Lower leg skin (tissue), 4 donors: ENCODE measurements at regions not wholly inside any gene's neighbourhood (a gene's known extent, or its start where the extent isn't known, plus 50 kb on each side); places are given as distances from the start of the nearest gene placed in this dataset.

ENCODE experiments used
- DNase-seq, 2 donors: peaks; one replicate each; pipeline ENCODE4 v3.0.0-alpha.2; 2019; ENCODE audit warnings: low spot score in 2 of 2
- H3K4me3 ChIP-seq: fragments of 200-600 bp; sonication (generic); 2 replicates; pipeline ENCODE4 v1.5.1; 2017; ENCODE audit warnings: mild to moderate bottlenecking, low read depth; ENCODE audit not compliant: poor library complexity, severe bottlenecking
- POLR2A ChIP-seq, 2 donors: fragments of 450-650 bp; IDR thresholded peaks; one replicate each; pipeline ENCODE4 v1.6.1; 2016 to 2017; ENCODE audit warnings: antibody characterized with exemption in 2 of 2, mild to moderate bottlenecking in 1 of 2, moderate library complexity in 1 of 2
- WGBS, 2 donors: methylation state at CpG; one replicate each; pipeline ENCODE4 v1.1.5; 2018; 5-methylcytosine and 5-hydroxymethylcytosine counted together
- intact Hi-C: fragments of 100-400 bp; cut with DNase I; formaldehyde crosslinking; loops from one replicate; pipeline ENCODE4 v1.15.0; 2023; ENCODE audit warnings: low total_unique reads
- TF ChIP-seq, protein P1 (sequence below), 3 donors: fragments of 450-650 bp; IDR thresholded peaks; one replicate each; pipeline ENCODE4 v1.5.1; 2016; ENCODE audit warnings: antibody characterized with exemption in 3 of 3, mild to moderate bottlenecking in 3 of 3, moderate library complexity in 2 of 3

DNA sequence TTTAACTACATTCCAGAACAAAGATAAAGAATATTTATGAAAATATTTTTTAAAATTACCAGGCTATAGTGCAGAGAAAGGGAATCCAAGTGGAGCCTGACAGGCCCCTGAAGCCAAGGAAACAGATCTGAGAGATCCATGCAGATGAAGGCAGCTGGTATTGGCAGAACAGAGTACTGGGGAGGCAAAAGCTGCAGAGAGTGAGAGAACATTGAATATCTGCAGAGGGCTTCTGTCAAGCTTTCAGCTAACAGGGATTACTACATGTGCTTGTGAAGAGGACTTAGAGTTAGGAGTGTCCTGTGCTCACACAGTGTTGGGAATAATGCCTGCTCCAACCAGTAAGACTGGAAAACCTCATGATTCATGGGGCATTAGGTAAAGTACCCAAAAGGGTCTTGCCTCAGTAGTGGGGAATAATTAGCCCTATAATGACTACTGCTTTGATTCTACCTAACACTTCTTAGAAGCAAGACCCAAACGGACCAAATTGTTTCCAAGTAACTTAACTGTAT, 657.2 kb downstream of the DHX35 start:
- intact Hi-C loops, result no loop called here
- TF ChIP-seq POLR2A (IDR thresholded peaks at IDR 0.05), result no peak
- TF ChIP-seq, protein P1, sequence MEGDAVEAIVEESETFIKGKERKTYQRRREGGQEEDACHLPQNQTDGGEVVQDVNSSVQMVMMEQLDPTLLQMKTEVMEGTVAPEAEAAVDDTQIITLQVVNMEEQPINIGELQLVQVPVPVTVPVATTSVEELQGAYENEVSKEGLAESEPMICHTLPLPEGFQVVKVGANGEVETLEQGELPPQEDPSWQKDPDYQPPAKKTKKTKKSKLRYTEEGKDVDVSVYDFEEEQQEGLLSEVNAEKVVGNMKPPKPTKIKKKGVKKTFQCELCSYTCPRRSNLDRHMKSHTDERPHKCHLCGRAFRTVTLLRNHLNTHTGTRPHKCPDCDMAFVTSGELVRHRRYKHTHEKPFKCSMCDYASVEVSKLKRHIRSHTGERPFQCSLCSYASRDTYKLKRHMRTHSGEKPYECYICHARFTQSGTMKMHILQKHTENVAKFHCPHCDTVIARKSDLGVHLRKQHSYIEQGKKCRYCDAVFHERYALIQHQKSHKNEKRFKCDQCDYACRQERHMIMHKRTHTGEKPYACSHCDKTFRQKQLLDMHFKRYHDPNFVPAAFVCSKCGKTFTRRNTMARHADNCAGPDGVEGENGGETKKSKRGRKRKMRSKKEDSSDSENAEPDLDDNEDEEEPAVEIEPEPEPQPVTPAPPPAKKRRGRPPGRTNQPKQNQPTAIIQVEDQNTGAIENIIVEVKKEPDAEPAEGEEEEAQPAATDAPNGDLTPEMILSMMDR (IDR thresholded peaks at IDR 0.05), result no peak
- DNase-seq, result no peak
- WGBS, 2 donors, result 63 to 76% methylated on average over 1 of the region's 1 CpG
- H3K4me3 ChIP-seq, result no peak overlapping the region

DNA sequence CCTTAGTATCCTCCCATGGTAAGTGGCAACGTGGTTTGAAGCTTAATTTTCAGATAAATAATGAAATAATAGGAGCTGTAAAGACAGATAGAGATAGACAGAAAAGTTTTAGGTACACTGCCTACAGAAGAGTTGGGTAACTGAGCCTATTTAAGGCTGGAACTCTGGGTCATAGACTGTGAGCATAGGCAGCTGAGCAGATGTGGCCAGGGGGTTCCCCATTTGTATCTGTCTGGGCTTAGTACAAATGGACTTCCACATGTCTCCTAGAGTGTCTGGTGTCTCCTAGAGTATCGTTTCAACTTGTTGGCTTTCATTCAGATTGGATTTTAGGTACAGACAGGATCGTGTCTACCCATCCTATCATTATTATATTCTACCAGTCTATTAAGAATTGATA, 649.8 kb downstream of the DHX35 start:
- 67 to 68% methylated on average over 3 of the region's 3 CpGs for WGBS, 2 donors
- no peak for DNase-seq
- H3K4me3 ChIP-seq, result no peak overlapping the region
- intact Hi-C loops, result no loop called here
- TF ChIP-seq POLR2A (IDR thresholded peaks at IDR 0.05), result no peak
- TF ChIP-seq, protein P1 (IDR thresholded peaks at IDR 0.05), result no peak

- WGBS, 2 donors, result 26 to 56% methylated on average over 1 of the region's 1 CpG
- H3K4me3 ChIP-seq, result no peak overlapping the region
- intact Hi-C loops, result no loop called here
- no peak for DNase-seq
- TF ChIP-seq, protein P1 (IDR thresholded peaks at IDR 0.05), result no peak
- no peak for TF ChIP-seq POLR2A (IDR thresholded peaks at IDR 0.05)
Measured at GRCh38 chr20:39607141-39607540, 645.0 kb downstream of the DHX35 start.

DNA sequence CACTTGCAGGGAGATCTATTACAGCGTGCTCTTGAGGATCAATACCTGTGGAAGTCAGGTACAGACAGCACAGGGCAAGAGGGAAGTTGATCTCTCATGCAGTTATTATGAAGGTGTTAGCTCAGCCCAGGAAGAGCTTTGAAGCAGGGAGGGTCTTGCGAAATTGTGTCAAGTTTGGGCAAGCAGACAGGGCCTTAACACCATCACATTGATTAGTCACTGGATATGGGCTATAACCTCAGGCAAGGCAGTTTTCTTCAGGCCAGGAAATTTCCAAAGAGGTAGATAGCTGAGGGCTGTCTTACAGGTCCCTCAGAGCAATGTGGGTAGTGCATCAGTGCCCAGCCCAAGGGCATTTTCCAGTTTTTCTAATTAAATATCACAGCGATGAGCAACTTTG, 643.8 kb downstream of the DHX35 start:
- H3K4me3 ChIP-seq, result no peak overlapping the region
- 34 to 42% methylated on average over 3 of the region's 3 CpGs for WGBS, 2 donors
- intact Hi-C loops, result no loop called here

GRCh38 chr20:39605361-39605760, 643.2 kb downstream of the DHX35 start:
- TF ChIP-seq, protein P1 (IDR thresholded peaks at IDR 0.05), result no peak
- no peak for TF ChIP-seq POLR2A (IDR thresholded peaks at IDR 0.05)
- WGBS, 2 donors, result 97 to 99% methylated on average over 2 of the region's 2 CpGs
- H3K4me3 ChIP-seq, result no peak overlapping the region
- intact Hi-C loops, result no loop called here
- no peak for DNase-seq

More for the DNA sequence above, 643.8 kb downstream of the DHX35 start:
- no peak for DNase-seq
- no peak for TF ChIP-seq POLR2A (IDR thresholded peaks at IDR 0.05)
- TF ChIP-seq, protein P1 (IDR thresholded peaks at IDR 0.05), result no peak

DNA sequence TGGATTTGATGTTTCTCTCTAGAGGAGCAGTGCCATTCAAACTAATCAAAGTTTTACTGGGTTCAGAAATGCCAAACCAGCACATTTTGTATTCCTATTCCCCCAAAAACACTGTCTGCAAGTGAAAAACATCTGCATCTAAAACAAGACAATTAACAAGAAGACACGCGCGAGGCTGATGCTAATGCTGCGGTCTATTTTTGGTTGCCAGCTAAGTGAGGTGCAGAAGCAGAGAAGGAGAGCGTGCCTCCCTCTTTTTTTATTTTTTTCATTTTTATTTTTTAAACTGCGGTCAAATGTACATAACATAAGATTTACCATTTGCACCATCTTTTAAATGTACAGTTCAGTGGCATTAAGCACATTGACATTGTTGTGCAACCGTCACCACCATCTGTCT, 641.1 kb downstream of the DHX35 start:
- H3K4me3 ChIP-seq, result no peak overlapping the region
- no peak for DNase-seq
- WGBS, 2 donors, result 76 to 79% methylated on average over 7 of the region's 7 CpGs
- intact Hi-C loops, result no loop called here
- TF ChIP-seq POLR2A (IDR thresholded peaks at IDR 0.05), result no peak
- TF ChIP-seq, protein P1 (IDR thresholded peaks at IDR 0.05), result no peak
